HCT116 (cell line): ENCODE measurements at regions not wholly inside any gene's neighbourhood (a gene's known extent, or its start where the extent isn't known, plus 50 kb on each side); places are given as distances from the start of the nearest gene placed in this dataset.

Experiments
- ATAC-seq: fragments of 200-7000 bp; cut with Tn5 transposase; 2 replicates; pipeline ENCODE4 v1.9.1; 2020; ENCODE audit warnings: mild to moderate bottlenecking, moderate library complexity
- BruUV-seq: library from RNA; stranded (reverse); fragments of 400-500 nt; replicated peaks from 2 replicates; lab custom pipeline; 2021; lab: Mats Ljungman, UMichigan
- CTCF ChIA-PET: fragments of 300-600 bp; sonication (Branson Sonifier 250); formaldehyde crosslinking; loops from one replicate; lab custom pipeline; 2021; ENCODE audit warnings: antibody characterized with exemption; lab: Charles Lee
- POLR2A ChIA-PET: fragments of 300-600, 350-600 bp; sonication (Branson Sonifier 250); formaldehyde crosslinking; loops from one replicate; lab custom pipeline; 2021; ENCODE audit warnings: antibody characterized with exemption; lab: Charles Lee
- RAD21 ChIA-PET, 2 experiments: fragments of 300-600 bp; sonication (Branson Sonifier 250); formaldehyde crosslinking; loops; one replicate each; lab custom pipeline; 2023; ENCODE audit warnings: low total read pairs in 2 of 2; ENCODE audit not compliant: uncharacterized antibody in 2 of 2, unreplicated experiment in 2 of 2, low non-redundant PET in 1 of 2; lab: Charles Lee
- DNase-seq: peaks from one replicate; pipeline ENCODE4 v3.0.0-alpha.2; 2010; ENCODE audit warnings: low read depth, low spot score
- H2AFZ ChIP-seq: fragments of 200-600 bp; shearing (Covaris generic), sonication (generic); 2 replicates; pipeline ENCODE4 v1.6.1; 2017; ENCODE audit warnings: low read depth, mixed run types, mixed read lengths, antibody characterized with exemption, low read length; ENCODE audit not compliant: poor library complexity, severe bottlenecking
- H3K27ac ChIP-seq: 2 replicates; pipeline ENCODE4 v1.5.1; 2012; ENCODE audit warnings: low read depth, low read length
- H3K27me3 ChIP-seq: fragments of 200-600 bp; sonication (generic); 2 replicates; pipeline ENCODE4 v1.6.1; 2016; ENCODE audit warnings: mixed run types, low read length, mixed read lengths; ENCODE audit not compliant: insufficient read depth
- H3K36me3 ChIP-seq, 2 experiments: fragments of 200-500 bp in 1 of 2; fragments of 200-600 bp in 1 of 2; sonication (Bioruptor generic) in 1 of 2; sonication (generic) in 1 of 2; 2 replicates each; pipeline versions ENCODE4 v1.5.1 to v1.6.1; 2014 to 2016; ENCODE audit warnings: low read length in 2 of 2, inconsistent platforms in 1 of 2, mixed read lengths in 1 of 2, mixed run types in 1 of 2; ENCODE audit not compliant: insufficient read depth in 2 of 2, control insufficient read depth in 1 of 2
- H3K4me1 ChIP-seq, 2 experiments: fragments of 200-600 bp in 1 of 2; sonication (generic) in 1 of 2; 2 replicates each; pipeline versions ENCODE4 v1.5.1 to v1.6.1; 2012 to 2017; ENCODE audit warnings: low read length in 2 of 2, inconsistent platforms in 1 of 2, mild to moderate bottlenecking in 1 of 2, mixed read lengths in 1 of 2, mixed run types in 1 of 2, moderate library complexity in 1 of 2; ENCODE audit not compliant: insufficient read depth in 2 of 2, control insufficient read depth in 1 of 2
- H3K4me2 ChIP-seq: fragments of 200-600 bp; sonication (generic); 2 replicates; pipeline ENCODE4 v1.6.1; 2017; ENCODE audit warnings: mixed run types, low read length, mixed read lengths
- H3K4me3 ChIP-seq, 2 experiments: fragments of 200-600 bp in 1 of 2; sonication (generic) in 1 of 2; replicated peaks in 1 of 2; 2 replicates each; pipeline ENCODE4 v1.5.1; 2011 to 2016; ENCODE audit warnings: low read length in 2 of 2, control low read depth in 1 of 2, low read depth in 1 of 2, mild to moderate bottlenecking in 1 of 2, mixed read lengths in 1 of 2, mixed run types in 1 of 2
- H3K79me2 ChIP-seq: fragments of 200-600 bp; sonication (generic); 2 replicates; pipeline ENCODE4 v1.6.1; 2017; ENCODE audit warnings: mild to moderate bottlenecking, mixed run types, low read length, moderate library complexity, mixed read lengths; ENCODE audit not compliant: insufficient read depth
- H3K9ac ChIP-seq: fragments of 200-600 bp; sonication (generic); 2 replicates; pipeline ENCODE4 v1.6.1; 2016; ENCODE audit warnings: low read length, mixed read lengths
- H3K9me2 ChIP-seq: fragments of 200-600 bp; sonication (generic), shearing (Covaris generic); 2 replicates; pipeline ENCODE4 v1.6.1; 2017; ENCODE audit warnings: mixed run types, mild to moderate bottlenecking, moderate library complexity; ENCODE audit not compliant: insufficient read depth
- H3K9me3 ChIP-seq, 2 experiments: fragments of 200-500 bp in 1 of 2; fragments of 200-600 bp in 1 of 2; sonication (Bioruptor generic) in 1 of 2; sonication (generic) in 1 of 2; 2 replicates each; pipeline ENCODE4 v1.6.1; 2014 to 2017; ENCODE audit warnings: low read length in 2 of 2, mixed read lengths in 2 of 2, inconsistent platforms in 1 of 2, low read depth in 1 of 2, mild to moderate bottlenecking in 1 of 2, mixed run types in 1 of 2, moderate library complexity in 1 of 2; ENCODE audit not compliant: control insufficient read depth in 1 of 2, insufficient read depth in 1 of 2
- H4K20me1 ChIP-seq: fragments of 200-600 bp; sonication (generic), shearing (Covaris generic); 2 replicates; pipeline ENCODE4 v1.6.1; 2017; ENCODE audit warnings: mixed run types, mild to moderate bottlenecking, moderate library complexity; ENCODE audit not compliant: insufficient read depth
- CTCF ChIP-seq, 3 experiments: fragments of 200-600 bp in 1 of 3; sonication (generic) in 1 of 3; IDR thresholded peaks in 2 of 3; conservative IDR thresholded peaks in 1 of 3; 2 replicates each; pipeline ENCODE4 v1.5.1; 2012 to 2017; ENCODE audit warnings: low read depth in 2 of 3, low read length in 2 of 3, antibody characterized with exemption in 1 of 3, borderline replicate concordance in 1 of 3, control low read depth in 1 of 3, mild to moderate bottlenecking in 1 of 3, mixed read lengths in 1 of 3, mixed run types in 1 of 3, moderate library complexity in 1 of 3; ENCODE audit not compliant: insufficient read depth in 1 of 3
- EGR1 ChIP-seq: IDR thresholded peaks from 2 replicates; pipeline ENCODE4 v1.6.1; 2012; ENCODE audit warnings: low read depth
- ELF1 ChIP-seq: IDR thresholded peaks from 2 replicates; pipeline ENCODE4 v1.6.1; 2012; ENCODE audit warnings: low read depth, borderline replicate concordance
- FOSL1 ChIP-seq: IDR thresholded peaks from 2 replicates; pipeline ENCODE4 v1.6.1; 2012; ENCODE audit warnings: low read depth
- MAX ChIP-seq: IDR thresholded peaks from 2 replicates; pipeline ENCODE4 v1.6.1; 2012
- POLR2A ChIP-seq: IDR thresholded peaks from 2 replicates; pipeline ENCODE4 v1.7.0; 2011; ENCODE audit warnings: borderline replicate concordance; ENCODE audit not compliant: insufficient read depth, insufficient read length; ENCODE audit errors: extremely low read depth
- RAD21 ChIP-seq: IDR thresholded peaks from 2 replicates; pipeline ENCODE4 v1.6.1; 2012; ENCODE audit warnings: low read depth, mild to moderate bottlenecking
- SIN3A ChIP-seq: IDR thresholded peaks from 2 replicates; pipeline ENCODE4 v1.6.1; 2012; ENCODE audit warnings: low read depth
- SP1 ChIP-seq: IDR thresholded peaks from 2 replicates; pipeline ENCODE4 v1.6.1; 2012; ENCODE audit warnings: low read depth
- ZBTB33 ChIP-seq: IDR thresholded peaks from 2 replicates; pipeline ENCODE4 v1.6.1; 2011; ENCODE audit warnings: mild to moderate bottlenecking, low read length, moderate library complexity; ENCODE audit not compliant: insufficient replicate concordance; ENCODE audit errors: extremely low read depth
- ZNF274 ChIP-seq: fragments of 200-500 bp; sonication (Bioruptor generic); IDR thresholded peaks from 2 replicates; pipeline ENCODE4 v1.6.1; 2014; ENCODE audit warnings: mild to moderate bottlenecking, low read depth, low read length, inconsistent platforms
- intact Hi-C: fragments of 100-400 bp; cut with micrococcal nuclease; formaldehyde crosslinking; loops from 2 replicates; pipeline ENCODE4 v1.10.0; 2022

GRCh38 chr5:111902436-111902835, 145.4 kb upstream of the NREP start:
- Histone ChIP-seq H3K27ac (no peak overlapping the region), H3K79me2 (no peaks in the 10 kb centered on the region), H3K36me3 (no peaks in the 10 kb centered on the region), H3K9ac (no peak overlapping the region), H4K20me1 (no peaks in the 10 kb centered on the region), H3K4me3 (no peak overlapping the region), H3K4me1 (no peaks in the 10 kb centered on the region), H3K9me2 (no peaks in the 10 kb centered on the region), H2AFZ (no peak overlapping the region), H3K27me3 (peaks cover 6% of the 10 kb centered on the region; the same call in 1 of the 2 replicates), H3K4me2 (no peak overlapping the region), H3K9me3 (no peaks in the 10 kb centered on the region)
- no peak for TF ChIP-seq RAD21
- CTCF ChIA-PET, result no interaction called here
- POLR2A ChIA-PET, result no interaction called here
- BruUV-seq, result no TSS peak
- ATAC-seq (no peak), DNase-seq (no peak)
- RAD21 ChIA-PET, result no interaction called here
- intact Hi-C loops, result no loop called here

GRCh38 chr5:111901296-111901695, 144.3 kb upstream of the NREP start:
- TF ChIP-seq SIN3A, result no peak
- Histone ChIP-seq H3K9me3 (no peaks in the 10 kb centered on the region), H2AFZ (no peak overlapping the region), H3K79me2 (no peaks in the 10 kb centered on the region), H3K27ac (no peak overlapping the region), H4K20me1 (no peaks in the 10 kb centered on the region), H3K4me1 (no peaks in the 10 kb centered on the region), H3K4me2 (no peak overlapping the region), H3K4me3 (no peak overlapping the region), H3K36me3 (no peaks in the 10 kb centered on the region), H3K9me2 (no peaks in the 10 kb centered on the region), H3K9ac (no peak overlapping the region), H3K27me3 (peaks cover 6% of the 10 kb centered on the region; the same call in 1 of the 2 replicates)
- CTCF ChIA-PET, result no interaction called here
- DNase-seq (no peak), ATAC-seq (no peak)
- intact Hi-C loops, result no loop called here
- RAD21 ChIA-PET, result no interaction called here
- no TSS peak for BruUV-seq
- POLR2A ChIA-PET, result no interaction called here

- H4K20me1 ChIP-seq, result no peaks in the 10 kb centered on the region; the same call in 1 of the 2 replicates
- no peak for TF ChIP-seq ELF1
- TF ChIP-seq ZNF274, result no peak
- no peak for TF ChIP-seq SP1
- TF ChIP-seq POLR2A, result no peak
- TF ChIP-seq CTCF (IDR thresholded peaks at IDR 0.05 in 2 of 3, conservative IDR thresholded peaks at IDR 0.05 in 1 of 3; ENCODE audit: borderline replicate concordance in 1 of 3, insufficient read depth in 1 of 3, low read depth in 2 of 3, low read length in 2 of 3), result no peak
- TF ChIP-seq MAX, result no peak
- no peak for TF ChIP-seq FOSL1
- TF ChIP-seq ZBTB33, result no peak
- no peak for TF ChIP-seq EGR1
These were observed 136.0 kb upstream of the NREP start for GRCh38 chr5:111892949-111893348.

More at GRCh38 chr5:111892949-111893348, 136.0 kb upstream of the NREP start:
- H3K4me2 ChIP-seq, result no peak overlapping the region
- no peaks in the 10 kb centered on the region for H3K9me2 ChIP-seq
- DNase-seq, result no peak
- H3K4me1 ChIP-seq, result no peaks in the 10 kb centered on the region
- no TSS peak for BruUV-seq
- no peak overlapping the region for H3K27ac ChIP-seq
- POLR2A ChIA-PET, result no interaction called here
- H3K9ac ChIP-seq, result no peak overlapping the region
- no peak overlapping the region for H2AFZ ChIP-seq
- H3K4me3 ChIP-seq, result no peak overlapping the region
- RAD21 ChIA-PET, result no interaction called here
- CTCF ChIA-PET, result no interaction called here
- H3K9me3 ChIP-seq, result no peaks in the 10 kb centered on the region
- H3K27me3 ChIP-seq, result no peaks in the 10 kb centered on the region
- ATAC-seq, result no peak
- no peaks in the 10 kb centered on the region for H3K79me2 ChIP-seq
- no peaks in the 10 kb centered on the region for H3K36me3 ChIP-seq
- intact Hi-C loops, result no loop called here
